GM12892 (cell line): ENCODE measurements at regions not wholly inside any gene's neighbourhood (a gene's known extent, or its start where the extent isn't known, plus 50 kb on each side); places are given as distances from the start of the nearest gene placed in this dataset.
"Not testable (repeated sequence)": the region's sequence is repeated elsewhere in the genome, so short reads cannot be mapped to it uniquely, and the experiment has no call there.

ENCODE experiments used
- DNase-seq: peaks from one replicate; pipeline ENCODE4 v3.0.0; 2011; ENCODE audit not compliant: insufficient read length
- FAIRE-seq: peaks from 2 replicates; lab custom pipeline; 2011; peaks lifted over from hg19 to GRCh38; lab: Jason Lieb, UNC
- POLR2A ChIP-seq: IDR thresholded peaks from 2 replicates; pipeline ENCODE4 v1.6.1; 2011; ENCODE audit warnings: low read depth, low read length, control low read depth
- POLR2AphosphoS5 ChIP-seq: IDR thresholded peaks from 2 replicates; pipeline ENCODE4 v1.6.1; 2011; ENCODE audit warnings: low read depth, low read length, control low read depth
- TAF1 ChIP-seq: IDR thresholded peaks from 2 replicates; pipeline ENCODE4 v1.6.1; 2011; ENCODE audit warnings: low read depth, mild to moderate bottlenecking, control low read depth, low read length, borderline replicate concordance

DNA sequence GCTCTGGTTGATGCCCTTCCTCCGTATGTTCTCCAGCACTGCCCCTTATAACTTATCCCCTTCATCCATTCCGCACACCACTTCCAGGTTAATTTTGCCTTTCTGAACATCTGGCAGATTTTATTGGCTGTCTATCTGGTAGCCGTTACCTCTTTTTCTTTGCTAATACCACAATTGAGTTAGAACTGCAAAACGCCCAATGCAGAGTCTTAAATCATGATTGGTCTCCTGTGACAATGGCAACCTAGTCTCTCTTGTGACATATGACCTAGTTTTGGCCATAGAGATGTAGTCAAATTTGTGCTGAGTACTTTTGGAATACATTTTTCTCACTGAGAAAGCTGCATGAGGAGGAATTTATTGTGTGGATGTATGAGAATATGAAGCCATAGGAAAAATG is 365.7 kb upstream of the PRR16 start:
- TF ChIP-seq POLR2AphosphoS5 (no peak), TAF1 (no peak)
- FAIRE-seq (peak; percentile 73), DNase-seq (no peak)

DNA sequence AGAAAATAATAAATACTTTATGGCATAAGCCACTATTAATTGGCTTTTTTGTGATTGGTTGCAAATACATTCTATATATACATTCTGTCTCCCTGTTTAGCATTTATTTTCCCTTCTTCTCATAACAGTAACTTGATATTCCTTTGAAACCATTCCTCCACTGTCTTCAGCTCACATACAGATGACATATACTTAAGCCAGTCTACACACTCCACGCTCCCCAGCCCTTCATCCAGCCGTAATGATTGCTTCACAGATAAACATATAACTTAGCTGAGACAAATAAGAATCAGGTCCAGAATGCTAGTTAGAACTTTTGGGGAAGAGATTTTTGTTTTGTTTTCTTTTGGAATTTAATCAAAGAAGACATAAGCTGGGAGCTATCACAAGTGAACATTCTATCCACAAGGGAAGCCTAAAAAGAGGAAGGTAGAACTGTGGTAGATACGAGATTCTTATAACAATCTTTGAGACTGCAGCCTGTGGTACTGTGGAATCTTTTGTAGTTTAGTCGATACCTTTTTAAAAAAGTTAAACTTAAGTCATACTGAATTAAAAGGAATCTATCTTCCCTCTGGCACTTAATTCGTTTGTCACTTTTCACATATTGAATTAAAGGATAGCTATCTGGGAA is 365.1 kb upstream of the PRR16 start:
- TF ChIP-seq POLR2A: no peak
- no peak for TF ChIP-seq POLR2AphosphoS5
- no peak for TF ChIP-seq TAF1
- FAIRE-seq: no peak
- DNase-seq: no peak

DNA sequence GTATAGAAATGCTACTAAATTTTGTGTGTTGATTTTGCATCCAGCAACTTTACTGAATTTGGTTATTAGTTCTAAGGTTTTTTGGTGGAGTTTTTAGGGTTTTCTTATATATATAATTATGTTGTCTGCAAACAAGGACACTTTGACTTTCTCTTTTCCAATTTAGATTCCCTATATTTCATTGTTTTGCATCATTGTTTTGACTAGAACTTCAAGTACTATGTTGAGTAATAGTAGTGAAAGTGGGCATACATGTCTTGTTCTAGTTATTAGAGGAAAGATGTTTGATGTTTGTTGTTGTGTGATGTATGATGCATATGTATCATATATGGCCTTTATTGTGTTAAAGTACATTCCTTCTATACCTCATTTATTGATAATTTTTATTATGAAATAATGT is 362.3 kb upstream of the PRR16 start:
- no peak for DNase-seq
- no peak for FAIRE-seq
- TF ChIP-seq POLR2AphosphoS5: no peak
- TF ChIP-seq POLR2A: no peak
- TF ChIP-seq TAF1: no peak

DNA sequence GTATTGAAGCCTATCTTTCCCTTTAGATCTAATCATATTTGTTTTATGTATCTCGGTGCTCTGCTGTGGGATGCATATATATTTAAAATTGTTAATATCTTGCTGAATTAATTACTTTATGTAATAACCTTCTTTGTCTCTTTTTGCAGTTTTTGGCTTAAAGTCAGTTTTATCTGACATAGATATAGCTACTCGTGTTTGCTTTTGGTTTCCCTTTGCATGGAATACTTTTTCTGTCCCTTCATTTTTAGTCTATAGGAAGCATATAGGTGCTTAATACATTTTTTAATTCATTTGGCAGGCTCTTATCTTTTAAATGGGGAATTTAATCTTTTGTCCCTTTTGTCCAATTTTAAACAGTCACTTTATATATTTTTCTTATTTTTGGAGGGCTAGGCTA is 360.6 kb upstream of the PRR16 start:
- FAIRE-seq: no peak
- TF ChIP-seq POLR2A: no peak
- no peak for TF ChIP-seq POLR2AphosphoS5
- no peak for TF ChIP-seq TAF1

DNA sequence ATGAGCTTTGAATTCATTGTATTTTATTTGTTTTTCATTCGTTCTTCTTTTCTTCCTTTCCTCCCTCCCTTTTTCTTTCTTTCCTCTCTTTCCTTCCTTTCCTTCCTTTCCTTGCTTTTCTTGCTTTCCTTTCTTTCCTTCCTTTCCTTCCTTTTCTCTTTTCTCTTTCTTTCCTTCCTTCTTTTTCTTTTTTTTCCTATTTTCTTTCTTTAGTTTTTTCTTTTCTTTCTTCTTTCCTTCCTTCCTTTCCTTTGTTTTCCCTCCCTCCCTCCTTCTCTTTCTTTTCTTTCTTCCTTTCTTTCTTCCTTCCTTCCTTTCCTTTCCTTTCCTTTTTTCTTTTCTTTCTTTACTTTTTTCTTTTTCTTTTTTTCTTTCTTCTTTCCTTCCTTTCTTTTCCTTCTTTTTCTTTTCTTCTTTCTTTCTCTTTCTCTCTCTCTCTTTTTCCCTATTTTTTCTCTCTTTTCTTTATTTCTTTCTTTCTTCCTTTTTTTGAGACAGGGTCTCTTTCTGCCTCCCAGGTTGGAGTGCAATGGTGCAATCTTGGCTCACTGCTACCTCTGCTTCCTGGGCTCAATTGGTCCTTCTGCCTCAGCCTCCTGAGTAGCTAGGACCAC is 357.1 kb upstream of the PRR16 start:
- DNase-seq: no peak
- TF ChIP-seq POLR2A (no peak), TAF1 (no peak), POLR2AphosphoS5 (no peak)
- no peak for FAIRE-seq

More for the DNA sequence above, 360.6 kb upstream of the PRR16 start:
- DNase-seq: no peak

DNA sequence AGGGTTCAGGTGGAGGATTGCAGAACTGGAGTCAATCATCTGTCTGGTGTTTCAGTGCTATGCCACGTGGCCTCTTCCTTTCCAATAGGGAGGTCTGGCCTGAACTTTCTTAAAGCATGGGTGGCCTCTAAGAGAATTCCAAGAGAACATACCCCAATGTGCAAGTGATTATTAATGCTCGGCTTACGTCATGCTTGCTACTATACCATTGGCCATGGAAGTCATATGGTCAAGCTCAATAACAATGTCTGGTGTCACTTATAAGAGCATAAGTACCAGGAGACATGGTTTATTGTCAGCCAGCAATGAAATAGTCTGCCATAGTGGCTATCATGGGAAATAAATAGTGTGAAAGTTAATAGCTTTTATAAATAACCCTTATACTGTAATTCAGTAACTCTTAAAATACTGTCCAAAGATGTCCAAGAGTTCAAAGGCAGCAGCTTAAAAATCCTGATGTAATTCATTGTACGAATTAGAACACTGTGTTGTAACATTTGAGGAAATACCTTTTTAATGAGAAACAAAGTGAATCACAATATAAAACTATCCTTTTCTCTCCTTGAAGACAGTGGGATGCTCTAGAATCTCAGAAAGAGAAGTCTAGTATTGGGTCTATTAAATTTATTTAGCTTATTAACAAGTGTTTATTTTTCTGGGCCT is 355.4 kb upstream of the PRR16 start:
- no peak for DNase-seq
- no peak for FAIRE-seq
- TF ChIP-seq TAF1 (no peak), POLR2AphosphoS5 (no peak), POLR2A (no peak)

DNA sequence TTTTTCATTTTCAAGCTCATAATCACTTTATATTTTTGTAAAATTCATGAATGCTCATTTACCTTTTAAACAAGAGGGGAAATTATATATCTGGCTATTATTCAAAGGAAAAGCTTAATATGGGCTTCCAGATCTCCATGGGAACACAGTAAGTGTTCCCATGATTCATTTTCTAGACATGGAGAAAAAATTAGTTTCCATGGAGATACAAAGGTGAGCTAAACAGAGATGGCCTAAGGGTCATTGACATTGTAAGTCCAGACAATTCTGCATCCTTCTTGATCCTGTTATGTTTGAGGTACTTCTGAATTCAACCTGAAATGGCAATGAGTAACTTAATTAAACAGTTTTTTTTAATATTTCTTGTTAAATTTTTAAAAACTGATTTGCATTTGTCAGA is 341.4 kb upstream of the PRR16 start:
- TF ChIP-seq TAF1 (no peak), POLR2AphosphoS5 (no peak), POLR2A (no peak)
- FAIRE-seq: no peak

DNA sequence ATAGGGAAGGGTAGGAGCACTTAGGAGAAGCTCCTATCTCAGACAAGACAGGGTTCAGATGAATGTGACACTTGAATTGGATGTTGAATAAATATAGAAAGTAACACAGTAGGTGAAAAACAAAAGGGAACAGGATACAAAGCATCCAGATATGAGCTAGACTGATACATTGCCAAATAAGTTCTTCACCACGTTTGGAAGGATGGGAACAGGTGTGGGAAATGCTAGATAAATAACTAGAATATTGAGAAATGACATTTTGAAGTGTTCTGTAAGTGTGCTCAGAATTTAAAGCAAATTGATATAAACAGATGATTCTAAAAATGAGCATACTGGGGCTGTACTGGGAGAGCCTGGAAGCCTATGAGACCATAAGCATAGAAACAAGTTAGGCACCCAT is 340.1 kb upstream of the PRR16 start:
- FAIRE-seq: no peak
- no peak for DNase-seq

More for the DNA sequence above, 341.4 kb upstream of the PRR16 start:
- no peak for DNase-seq

DNA sequence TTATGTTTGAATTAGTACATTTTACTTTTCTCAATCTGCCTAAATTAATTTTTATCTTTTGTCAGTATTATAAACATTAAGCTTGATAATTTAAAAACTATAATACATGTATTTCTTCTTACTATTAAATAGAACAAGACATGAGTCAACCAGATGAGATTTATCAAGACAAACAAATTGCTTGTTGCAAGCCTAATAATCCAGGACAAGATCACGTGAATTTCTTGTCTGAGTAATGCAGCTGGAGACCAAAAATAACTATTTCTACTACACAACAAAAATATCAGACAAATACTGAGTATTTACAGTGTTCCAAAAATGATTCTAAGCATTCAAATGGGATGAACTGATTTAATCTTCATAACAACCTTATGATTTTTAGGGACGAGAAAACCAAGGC is 339.1 kb upstream of the PRR16 start:
- DNase-seq (no peak), FAIRE-seq (no peak)
- TF ChIP-seq POLR2AphosphoS5: no peak
- no peak for TF ChIP-seq TAF1
- TF ChIP-seq POLR2A: no peak

More for the DNA sequence above, 340.1 kb upstream of the PRR16 start:
- TF ChIP-seq POLR2AphosphoS5 (no peak), POLR2A (no peak), TAF1 (no peak)

DNA sequence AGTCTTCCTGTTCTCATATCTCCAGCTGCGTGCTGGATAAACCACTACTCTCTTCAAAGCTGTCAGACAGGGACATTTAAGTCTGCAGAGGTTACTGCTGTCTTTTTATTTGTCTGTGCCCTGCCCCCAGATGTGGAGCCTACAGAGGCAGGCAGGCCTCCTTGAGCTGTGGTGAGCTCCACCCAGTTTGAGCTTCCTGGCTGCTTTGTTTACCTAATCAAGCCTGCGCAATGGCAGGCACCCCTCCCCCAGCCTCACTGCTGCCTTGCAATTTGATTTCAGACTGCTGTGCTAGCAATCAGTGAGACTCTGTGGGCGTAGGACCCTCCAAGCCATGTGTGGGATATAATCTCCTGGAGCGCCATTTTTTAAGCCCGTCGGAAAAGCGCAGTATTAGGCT is 331.8 kb upstream of the PRR16 start:
- not testable (repeated sequence) for FAIRE-seq, DNase-seq

DNA sequence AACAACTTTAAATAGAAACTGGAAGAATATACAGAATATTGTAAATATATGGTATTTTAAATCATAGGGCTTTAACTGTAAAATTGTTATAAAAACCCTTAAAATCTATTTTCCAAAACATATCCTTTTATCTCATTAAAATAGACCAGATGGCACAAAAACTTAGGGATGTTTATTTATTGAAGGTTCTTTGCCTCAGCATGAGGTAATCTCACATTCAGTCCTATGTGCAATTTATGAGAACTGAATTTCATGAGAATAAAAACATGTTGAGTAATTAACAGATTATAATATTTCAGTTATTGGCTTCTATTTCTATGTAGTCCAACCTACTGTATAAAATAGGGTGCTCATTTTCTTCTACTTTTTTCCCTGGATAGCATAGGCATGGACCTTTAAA is 329.2 kb upstream of the PRR16 start:
- no peak for FAIRE-seq
- TF ChIP-seq POLR2A (no peak), POLR2AphosphoS5 (no peak), TAF1 (no peak)
- DNase-seq: no peak

DNA sequence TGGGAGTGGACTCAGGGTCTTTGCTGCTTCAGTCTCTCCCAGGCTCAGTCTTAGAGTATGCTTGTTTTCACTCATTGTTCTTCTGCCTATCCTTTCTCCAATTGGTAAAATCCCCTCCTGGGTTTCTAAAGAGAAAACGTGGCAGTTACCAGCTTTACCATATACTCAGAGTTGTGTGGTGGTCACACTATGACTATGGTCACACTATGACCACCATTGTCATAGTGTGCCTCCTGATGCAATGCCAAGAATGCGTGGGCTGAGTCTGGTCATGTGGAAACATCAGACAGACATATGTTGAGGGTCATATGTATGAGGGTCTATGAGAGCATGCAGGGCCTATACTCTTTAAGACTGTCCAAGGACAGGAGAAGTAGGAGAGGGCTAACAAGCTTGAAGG is 326.5 kb upstream of the PRR16 start:
- no peak for FAIRE-seq
- DNase-seq: no peak
- TF ChIP-seq POLR2A: no peak
- TF ChIP-seq TAF1: no peak
- TF ChIP-seq POLR2AphosphoS5: no peak
